PC-3 (cell line): ENCODE measurements at regions not wholly inside any gene's neighbourhood (a gene's known extent, or its start where the extent isn't known, plus 50 kb on each side); places are given as distances from the start of the nearest gene placed in this dataset.

Experiments used
- CTCF ChIP-seq: fragments of 300-600 bp; sonication (generic); conservative IDR thresholded peaks from 2 replicates; pipeline ENCODE4 v1.5.1; 2017; ENCODE audit warnings: antibody characterized with exemption, low read depth, mild to moderate bottlenecking, low read length
- EZH2 ChIP-seq: fragments of 300-600 bp; sonication (generic); IDR thresholded peaks from one replicate; pipeline ENCODE4 v1.6.1; 2017; ENCODE audit warnings: antibody characterized with exemption, mild to moderate bottlenecking, low read length; ENCODE audit not compliant: unreplicated experiment
- EZH2phosphoT487 ChIP-seq: fragments of 300-600 bp; sonication (generic); IDR thresholded peaks from 2 replicates; pipeline ENCODE4 v1.6.1; 2018; ENCODE audit warnings: mild to moderate bottlenecking, antibody characterized with exemption, low read length, borderline replicate concordance

- TF ChIP-seq EZH2 (no peak), CTCF (no peak), EZH2phosphoT487 (no peak)
These were observed 792.8 kb downstream of the ADGRL2 start for GRCh38 chr1:82593561-82593960.
